Endodermal cell (in vitro differentiated cells): ENCODE measurements at regions not wholly inside any gene's neighbourhood (a gene's known extent, or its start where the extent isn't known, plus 50 kb on each side); places are given as distances from the start of the nearest gene placed in this dataset.

ENCODE experiments used
- DNase-seq: peaks from one replicate; pipeline ENCODE4 v3.0.0-alpha.2; 2017
- H3K27ac ChIP-seq: 2 replicates; pipeline ENCODE4 v1.5.1; 2013; ENCODE audit warnings: mild to moderate bottlenecking, low read depth, low read length, moderate library complexity
- H3K27me3 ChIP-seq: 2 replicates; pipeline ENCODE4 v1.6.1; 2013; ENCODE audit warnings: mild to moderate bottlenecking, low read length, moderate library complexity; ENCODE audit not compliant: insufficient read depth, control insufficient read depth, poor library complexity, severe bottlenecking
- H3K36me3 ChIP-seq: 2 replicates; pipeline ENCODE4 v1.7.0; 2013; ENCODE audit warnings: mild to moderate bottlenecking, low read length, moderate library complexity; ENCODE audit not compliant: control insufficient read depth, insufficient read depth
- H3K4me1 ChIP-seq: one replicate; pipeline ENCODE4 v1.7.0; 2013; ENCODE audit warnings: low read length; ENCODE audit not compliant: control insufficient read depth, insufficient read depth
- H3K4me3 ChIP-seq: 2 replicates; pipeline ENCODE4 v1.5.1; 2013; ENCODE audit warnings: mild to moderate bottlenecking, low read length, moderate library complexity
- H3K9ac ChIP-seq: 2 replicates; pipeline ENCODE4 v1.6.1; 2013; ENCODE audit warnings: mild to moderate bottlenecking, low read length, moderate library complexity; ENCODE audit not compliant: poor library complexity, severe bottlenecking; ENCODE audit errors: extremely low read depth
- H3K9me3 ChIP-seq: 2 replicates; pipeline ENCODE4 v1.6.1; 2013; ENCODE audit warnings: mild to moderate bottlenecking, low read length, moderate library complexity; ENCODE audit not compliant: control insufficient read depth
- H3K27ac Mint-ChIP-seq: 2 replicates; pipeline ENCODE4 v1.8.0; 2020; ENCODE audit warnings: mixed read lengths
- H3K27me3 Mint-ChIP-seq: 2 replicates; pipeline ENCODE4 v1.8.0; 2021; ENCODE audit warnings: mild to moderate bottlenecking, mixed read lengths; ENCODE audit not compliant: insufficient read depth
- H3K36me3 Mint-ChIP-seq: 2 replicates; pipeline ENCODE4 v1.8.0; 2020; ENCODE audit warnings: low read depth, mixed read lengths
- H3K4me1 Mint-ChIP-seq: 2 replicates; pipeline ENCODE4 v1.8.0; 2020; ENCODE audit warnings: mixed read lengths
- H3K4me3 Mint-ChIP-seq: 2 replicates; pipeline ENCODE4 v1.8.0; 2020; ENCODE audit warnings: mild to moderate bottlenecking, moderate library complexity, mixed read lengths
- H3K9me3 Mint-ChIP-seq: 2 replicates; pipeline ENCODE4 v1.8.0; 2020; ENCODE audit warnings: mild to moderate bottlenecking, mixed read lengths
- CTCF ChIP-seq: fragments of 200-600 bp; sonication (generic); conservative IDR thresholded peaks from 2 replicates; pipeline ENCODE4 v1.5.0; 2021; ENCODE audit warnings: antibody characterized with exemption, mild to moderate bottlenecking
- WGBS, 2 experiments: methylation state at CpG; one replicate each; pipeline versions ENCODE4 v1.1.5 to v1.1.7; 2013; ENCODE audit warnings: missing lambda C conversion rate in 2 of 2, mixed read lengths in 1 of 2; ENCODE audit not compliant: insufficient coverage in 1 of 2, insufficient read length in 1 of 2; 5-methylcytosine and 5-hydroxymethylcytosine counted together

- Histone ChIP-seq H3K9ac (no peak overlapping the region), H3K4me1 (no peaks in the 10 kb centered on the region), H3K36me3 (no peaks in the 10 kb centered on the region), H3K9me3 (no peaks in the 10 kb centered on the region), H3K27ac (peak overlapping the region; percentile 16), H3K4me3 (no peak overlapping the region), H3K27me3 (no peaks in the 10 kb centered on the region)
- no peak for DNase-seq
- no peaks in the 10 kb centered on the region for H3K4me1 Mint-ChIP-seq
- H3K27ac Mint-ChIP-seq: no peak overlapping the region
- H3K36me3 Mint-ChIP-seq: no peaks in the 10 kb centered on the region
- H3K4me3 Mint-ChIP-seq: no peak overlapping the region
- no peak for TF ChIP-seq CTCF
- no peaks in the 10 kb centered on the region for H3K27me3 Mint-ChIP-seq
- H3K9me3 Mint-ChIP-seq: no peaks in the 10 kb centered on the region
- 100% methylated on average over 2 of the region's 2 CpGs; no CpG with 5 or more reads in 1 of the 2 experiments for WGBS, 2 experiments
Measured at GRCh38 chr17:70655176-70655958, 486.0 kb downstream of the KCNJ2 start.

- Mint-ChIP-seq H3K4me3 (no peak overlapping the region), H3K9me3 (no peaks in the 10 kb centered on the region), H3K36me3 (no peaks in the 10 kb centered on the region), H3K27me3 (no peaks in the 10 kb centered on the region), H3K4me1 (no peaks in the 10 kb centered on the region), H3K27ac (no peak overlapping the region)
- 72 to 89% methylated on average over 2 to 3 of the region's 3 CpGs for WGBS, 2 experiments
- no peak for TF ChIP-seq CTCF
- Histone ChIP-seq H3K4me3 (no peak overlapping the region), H3K27me3 (no peaks in the 10 kb centered on the region), H3K36me3 (no peaks in the 10 kb centered on the region), H3K4me1 (no peaks in the 10 kb centered on the region), H3K9ac (no peak overlapping the region), H3K9me3 (no peaks in the 10 kb centered on the region), H3K27ac (peak overlapping the region; percentile 80)
- DNase-seq: no peak
Measured at GRCh38 chr17:70658317-70658716, 489.0 kb downstream of the KCNJ2 start.

DNA sequence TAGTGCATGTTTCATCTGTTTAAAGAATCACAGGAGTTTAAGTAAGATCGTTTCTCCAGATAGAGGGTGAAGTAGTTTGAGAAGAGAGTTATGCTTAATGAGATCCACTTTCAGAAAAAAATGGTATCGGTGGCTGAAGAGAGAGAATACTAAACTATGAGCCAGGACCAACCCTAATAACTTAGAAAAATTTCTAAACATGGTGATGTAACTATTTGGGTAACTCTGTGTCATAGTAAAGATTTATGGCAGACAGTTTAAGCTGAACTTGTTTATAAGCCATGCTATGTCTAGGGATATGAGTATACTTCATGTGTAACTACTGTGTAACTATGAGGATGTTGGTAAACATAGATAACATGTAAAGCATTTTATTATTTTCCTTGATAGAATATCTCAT, 489.5 kb downstream of the KCNJ2 start:
- Mint-ChIP-seq H3K4me3 (no peak overlapping the region), H3K36me3 (no peaks in the 10 kb centered on the region), H3K27ac (no peak overlapping the region), H3K4me1 (no peaks in the 10 kb centered on the region), H3K9me3 (no peaks in the 10 kb centered on the region), H3K27me3 (no peaks in the 10 kb centered on the region)
- Histone ChIP-seq H3K36me3 (no peaks in the 10 kb centered on the region), H3K9me3 (no peaks in the 10 kb centered on the region), H3K4me1 (no peaks in the 10 kb centered on the region), H3K27me3 (no peaks in the 10 kb centered on the region), H3K27ac (peak overlapping the region; percentile 80), H3K4me3 (no peak overlapping the region), H3K9ac (no peak overlapping the region)
- 75 to 80% methylated on average over 1 to 2 of the region's 2 CpGs for WGBS, 2 experiments
- DNase-seq: no peak
- no peak for TF ChIP-seq CTCF
